Testis (tissue), 2 donors: ENCODE measurements at regions not wholly inside any gene's neighbourhood (a gene's known extent, or its start where the extent isn't known, plus 50 kb on each side); places are given as distances from the start of the nearest gene placed in this dataset.

Source experiments
- CTCF ChIP-seq, 3 experiments: fragments of 450-650 bp in 2 of 3; fragments of 200-600 bp in 1 of 3; sonication (generic) in 1 of 3; IDR thresholded peaks; one replicate each; pipeline ENCODE4 v1.5.1; 2016 to 2019; ENCODE audit warnings: antibody characterized with exemption in 3 of 3, mild to moderate bottlenecking in 2 of 3, moderate library complexity in 1 of 3
- POLR2A ChIP-seq: fragments of 450-650 bp; IDR thresholded peaks from one replicate; pipeline ENCODE4 v1.6.1; 2017; ENCODE audit warnings: antibody characterized with exemption, mild to moderate bottlenecking, moderate library complexity

- TF ChIP-seq CTCF (IDR thresholded peaks at IDR 0.05) = no peak
- no peak for TF ChIP-seq POLR2A
These were observed 96.8 kb upstream of the LMO4 start for GRCh38 chr1:87231703-87232367.
